Lower lobe of right lung (tissue), 2 donors: ENCODE measurements at regions not wholly inside any gene's neighbourhood (a gene's known extent, or its start where the extent isn't known, plus 50 kb on each side); places are given as distances from the start of the nearest gene placed in this dataset.

Experiments
- ATAC-seq, 2 donors: fragments of 200-7000 bp; cut with Tn5 transposase; one replicate each; pipeline ENCODE4 v1.9.1; 2020 to 2022; ENCODE audit warnings: mild to moderate bottlenecking in 2 of 2, moderate library complexity in 2 of 2
- DNase-seq: peaks from one replicate; pipeline ENCODE4 v3.0.0-alpha.2; 2020
- H3K27ac ChIP-seq: fragments of 200-600 bp; one replicate; pipeline ENCODE4 v1.8.0; 2022
- H3K27me3 ChIP-seq: fragments of 200-600 bp; one replicate; pipeline ENCODE4 v1.8.0; 2022; ENCODE audit warnings: low read depth
- H3K36me3 ChIP-seq: fragments of 200-600 bp; one replicate; pipeline ENCODE4 v1.8.0; 2022; ENCODE audit warnings: mild to moderate bottlenecking
- H3K4me1 ChIP-seq: fragments of 200-600 bp; one replicate; pipeline ENCODE4 v1.8.0; 2022
- H3K4me3 ChIP-seq: fragments of 200-600 bp; one replicate; pipeline ENCODE4 v1.8.0; 2022; ENCODE audit warnings: mild to moderate bottlenecking
- H3K9me3 ChIP-seq: fragments of 200-600 bp; one replicate; pipeline ENCODE4 v1.8.0; 2022
- CTCF ChIP-seq: fragments of 200-600 bp; IDR thresholded peaks from one replicate; pipeline ENCODE4 v1.8.0; 2022; ENCODE audit warnings: antibody characterized with exemption, mild to moderate bottlenecking
- intact Hi-C: fragments of 100-400 bp; cut with DNase I; formaldehyde crosslinking; loops from one replicate; pipeline ENCODE4 v1.11.0; 2022
- donor health status: DM: no; HTN: yes; CAD: no; lungs with severe emphysema.

- no peaks in the 10 kb centered on the region for H3K36me3 ChIP-seq
- H3K9me3 ChIP-seq = no peaks in the 10 kb centered on the region
- intact Hi-C loops = no loop called here
- DNase-seq (no peak), ATAC-seq (no peak)
- no peak overlapping the region for H3K4me3 ChIP-seq
- no peaks in the 10 kb centered on the region for H3K4me1 ChIP-seq
- TF ChIP-seq CTCF = no peak
- H3K27me3 ChIP-seq = peaks cover 6% of the 10 kb centered on the region
- H3K27ac ChIP-seq = no peak overlapping the region
Observed at GRCh38 chr12:128089961-128090360, 177.0 kb upstream of the TMEM132C start.

GRCh38 chr12:128091101-128091720 lies 175.8 kb upstream of the TMEM132C start:
- Histone ChIP-seq H3K4me1 (no peaks in the 10 kb centered on the region), H3K9me3 (no peaks in the 10 kb centered on the region), H3K27ac (no peak overlapping the region), H3K36me3 (no peaks in the 10 kb centered on the region), H3K4me3 (no peak overlapping the region), H3K27me3 (peaks cover 6% of the 10 kb centered on the region)
- ATAC-seq (no peak), DNase-seq (no peak)
- intact Hi-C loops = no loop called here
- TF ChIP-seq CTCF = no peak

- no peaks in the 10 kb centered on the region for H3K4me1 ChIP-seq
- no peak for TF ChIP-seq CTCF
- no peak overlapping the region for H3K4me3 ChIP-seq
- no peak for ATAC-seq
- peaks cover 6% of the 10 kb centered on the region for H3K27me3 ChIP-seq
- H3K36me3 ChIP-seq = no peaks in the 10 kb centered on the region
- no peaks in the 10 kb centered on the region for H3K9me3 ChIP-seq
- no peak overlapping the region for H3K27ac ChIP-seq
- no peak for DNase-seq
- intact Hi-C loops = no loop called here
Observed at GRCh38 chr12:128091951-128092382, 175.0 kb upstream of the TMEM132C start.

GRCh38 chr12:128098730-128099129 lies 168.2 kb upstream of the TMEM132C start:
- TF ChIP-seq CTCF = no peak
- DNase-seq = no peak
- intact Hi-C loops = no loop called here
- no peaks in the 10 kb centered on the region for H3K4me1 ChIP-seq
- no peaks in the 10 kb centered on the region for H3K9me3 ChIP-seq
- H3K36me3 ChIP-seq = no peaks in the 10 kb centered on the region
- no peak overlapping the region for H3K4me3 ChIP-seq
- no peak overlapping the region for H3K27ac ChIP-seq
- no peak for ATAC-seq
- H3K27me3 ChIP-seq = peaks cover 6% of the 10 kb centered on the region

GRCh38 chr12:128103152-128103551 lies 163.8 kb upstream of the TMEM132C start:
- no peak for TF ChIP-seq CTCF
- ATAC-seq (no peak), DNase-seq (no peak)
- Histone ChIP-seq H3K4me1 (no peaks in the 10 kb centered on the region), H3K27ac (no peak overlapping the region), H3K27me3 (no peaks in the 10 kb centered on the region), H3K4me3 (no peak overlapping the region), H3K9me3 (no peaks in the 10 kb centered on the region), H3K36me3 (no peaks in the 10 kb centered on the region)
- intact Hi-C loops = no loop called here
